Stimulated activated CD8-positive, alpha-beta memory T cell treated with anti-CD3 and anti-CD28 coated beads, Interleukin-12 subunit alpha, Interleukin-12 subunit beta, amount 100 ng/mL, for 1 hour (primary cell): ENCODE measurements at regions not wholly inside any gene's neighbourhood (a gene's known extent, or its start where the extent isn't known, plus 50 kb on each side); places are given as distances from the start of the nearest gene placed in this dataset.

Source experiments
- DNase-seq: peaks from one replicate; pipeline ENCODE4 v3.0.0-alpha.2; 2020; ENCODE audit warnings: low read depth

DNA sequence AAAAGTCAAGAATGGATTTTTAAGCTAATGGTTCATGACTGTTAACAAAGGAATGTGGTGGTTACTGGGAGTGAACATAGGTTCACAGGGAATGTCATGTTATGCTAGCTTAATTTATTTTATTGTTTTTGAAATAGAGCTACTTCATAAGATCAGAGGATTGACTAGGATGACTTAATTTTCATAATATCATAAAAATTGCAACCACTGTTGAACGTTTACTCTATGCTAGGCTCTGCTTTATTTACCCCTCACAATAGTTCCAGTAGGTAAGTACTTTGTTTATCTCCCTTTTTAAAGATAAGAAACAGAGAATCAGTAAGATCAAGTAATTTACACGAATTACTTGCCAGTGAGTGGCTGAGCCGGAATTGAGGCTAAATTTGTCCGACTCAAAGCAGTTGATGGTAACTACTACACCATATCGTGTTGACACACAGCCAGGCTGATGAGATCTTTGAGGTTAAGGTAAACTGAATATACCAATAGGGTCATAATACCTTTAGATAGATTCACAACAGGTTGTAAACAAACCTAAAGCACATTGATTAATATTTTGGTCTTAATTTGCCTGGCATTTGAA is 194.6 kb upstream of the CITED2 start:
- DNase-seq: no peak

DNA sequence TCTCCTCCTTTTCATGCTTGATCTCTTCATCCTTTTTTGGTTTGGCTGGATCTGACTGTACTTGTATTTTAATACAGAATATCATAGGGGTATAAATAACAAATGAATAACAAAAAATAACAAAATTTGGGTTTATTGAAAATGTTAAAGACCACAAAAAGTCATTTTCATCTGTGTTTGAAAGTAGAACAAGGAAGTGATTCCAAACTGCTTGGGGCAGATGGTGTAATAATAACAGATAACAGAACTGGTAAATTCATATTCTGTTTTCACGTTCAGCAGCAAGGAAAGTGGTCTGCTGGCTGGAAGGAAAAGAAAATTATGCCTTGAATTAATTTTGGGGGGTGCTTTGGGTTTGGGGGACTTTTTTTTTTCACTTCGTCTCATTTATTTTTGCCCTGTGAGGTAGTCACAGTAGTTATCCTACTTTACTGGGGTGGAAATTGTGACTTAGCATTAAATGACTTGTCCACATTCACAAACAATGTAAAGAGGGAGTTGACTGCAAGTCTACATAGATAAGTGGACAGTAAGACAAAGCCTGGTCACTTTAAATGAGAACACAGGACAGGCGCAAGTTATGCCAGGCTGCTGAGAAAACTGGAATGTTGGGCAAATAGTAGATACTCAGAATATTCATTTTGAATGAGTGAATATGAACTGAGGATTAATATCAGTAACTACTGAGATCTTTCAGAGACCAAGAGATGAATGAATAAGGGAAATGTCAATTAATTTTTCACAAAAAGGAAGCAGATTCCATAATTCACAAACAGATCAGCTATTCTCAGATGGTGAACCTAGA is 193.9 kb upstream of the CITED2 start:
- DNase-seq: no peak

DNA sequence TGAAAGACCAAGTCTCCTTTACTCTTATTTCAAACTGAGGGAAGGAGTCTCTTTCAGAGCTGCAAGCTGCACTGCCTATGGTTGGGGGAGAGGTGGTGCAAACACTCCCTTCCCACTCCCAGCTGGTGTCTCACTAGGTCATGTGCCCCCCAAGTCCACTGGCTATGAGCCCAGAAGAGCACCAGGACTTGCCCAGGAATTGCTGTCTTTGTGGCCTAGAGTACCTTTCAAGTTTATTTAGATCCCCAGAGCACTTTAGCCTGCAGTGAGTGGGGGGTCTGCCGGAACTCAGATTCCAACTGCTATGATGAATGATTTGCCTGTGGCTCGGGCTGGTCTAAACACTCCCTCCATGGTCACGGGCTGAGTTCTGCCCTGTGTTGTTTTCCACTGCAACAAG is 192.6 kb upstream of the CITED2 start:
- no peak for DNase-seq

DNA sequence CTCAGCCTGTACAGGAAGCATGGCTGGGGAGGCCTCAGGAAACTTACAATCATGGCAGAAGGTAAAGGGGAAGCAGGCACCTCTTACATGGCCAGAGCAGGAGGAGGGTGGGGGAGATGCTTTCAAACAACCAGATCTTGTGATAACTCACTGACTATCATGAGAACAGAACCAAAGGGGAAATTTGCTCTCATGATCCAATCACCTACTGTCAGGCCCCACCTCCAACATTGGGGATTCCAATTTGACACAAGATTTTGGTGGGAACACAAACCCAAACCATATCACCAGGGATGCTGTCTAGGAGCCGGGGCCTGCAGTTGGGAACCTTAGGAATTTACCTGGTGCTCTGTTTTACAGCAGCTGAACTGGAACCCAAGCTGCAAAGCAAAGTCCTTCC is 191.1 kb upstream of the CITED2 start:
- DNase-seq: no peak

DNA sequence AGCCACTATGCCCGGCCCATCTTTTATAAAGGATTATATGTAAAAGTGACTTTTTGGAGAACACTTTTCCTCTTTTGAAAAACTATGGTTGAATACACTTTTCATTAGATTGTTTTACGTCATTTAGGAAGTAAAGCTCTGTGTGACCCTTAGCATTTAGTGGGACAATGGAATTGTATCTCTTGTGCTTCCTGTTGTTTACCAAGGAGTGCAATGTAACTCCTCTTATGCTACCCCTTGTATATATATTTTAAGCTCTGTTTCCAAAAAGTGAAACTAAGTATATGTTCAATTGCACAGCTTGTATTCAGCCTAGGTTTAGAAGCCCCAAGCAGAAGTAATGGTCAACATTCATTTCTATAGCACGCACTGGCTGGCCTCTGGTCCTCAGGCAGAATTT is 183.1 kb upstream of the CITED2 start:
- DNase-seq: no peak

DNA sequence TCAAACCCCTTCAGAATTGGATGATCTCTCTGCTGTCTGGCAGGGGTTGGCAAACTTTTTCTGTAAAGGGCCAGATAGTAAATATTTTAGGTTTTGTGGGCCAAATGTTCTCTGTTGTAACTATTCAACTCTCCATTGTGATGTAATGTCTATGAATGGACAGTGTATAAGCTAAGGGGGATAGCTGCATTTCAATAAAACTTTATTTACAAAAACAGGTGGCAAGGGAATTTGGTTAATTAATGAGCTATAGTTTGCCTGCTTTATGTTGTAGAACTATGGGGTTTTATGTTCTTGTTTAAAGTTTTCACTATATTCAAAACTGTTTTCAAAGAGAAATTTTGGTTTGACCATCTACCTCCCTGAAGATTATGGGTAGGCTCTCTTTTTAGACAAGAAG is 182.1 kb upstream of the CITED2 start:
- no peak for DNase-seq

DNA sequence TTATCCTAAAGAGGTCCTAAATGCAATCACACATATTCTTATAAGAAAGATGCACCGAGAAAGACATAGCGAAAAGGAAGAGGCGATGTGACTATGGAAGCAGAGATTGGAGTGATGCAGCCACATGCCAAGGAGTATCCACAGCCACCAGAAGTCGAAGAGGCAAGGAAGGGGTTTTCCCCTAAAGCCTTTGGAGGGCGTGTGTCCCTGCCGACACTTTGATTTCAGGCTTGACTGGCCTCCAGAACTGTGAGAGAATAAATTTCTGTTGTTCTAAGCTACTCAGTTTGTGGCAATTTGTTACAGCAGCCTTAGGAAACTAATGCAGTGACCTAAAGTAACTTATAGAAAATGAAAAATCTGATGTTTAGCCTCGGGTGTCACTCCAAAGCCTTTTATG is 179.5 kb upstream of the CITED2 start:
- no peak for DNase-seq

DNA sequence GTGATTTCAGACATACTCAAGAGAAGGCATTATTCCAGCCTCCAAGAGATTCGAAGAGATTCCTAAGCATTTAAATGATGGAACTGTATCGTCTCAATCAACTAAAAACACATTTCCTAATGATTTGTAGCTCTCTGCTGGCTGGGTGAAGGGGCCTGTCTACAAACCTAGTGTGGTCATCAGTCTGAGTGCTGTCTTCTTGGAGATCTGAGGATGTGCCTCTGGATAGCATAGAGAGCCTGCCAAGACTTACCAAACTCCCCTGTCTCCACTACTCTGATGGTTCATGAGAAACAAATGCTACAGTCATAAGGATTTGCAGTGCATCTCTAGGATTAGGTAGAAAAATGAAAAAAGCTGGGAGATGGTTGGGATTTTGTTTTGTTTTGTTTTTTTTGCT is 176.9 kb upstream of the CITED2 start:
- no peak for DNase-seq

DNA sequence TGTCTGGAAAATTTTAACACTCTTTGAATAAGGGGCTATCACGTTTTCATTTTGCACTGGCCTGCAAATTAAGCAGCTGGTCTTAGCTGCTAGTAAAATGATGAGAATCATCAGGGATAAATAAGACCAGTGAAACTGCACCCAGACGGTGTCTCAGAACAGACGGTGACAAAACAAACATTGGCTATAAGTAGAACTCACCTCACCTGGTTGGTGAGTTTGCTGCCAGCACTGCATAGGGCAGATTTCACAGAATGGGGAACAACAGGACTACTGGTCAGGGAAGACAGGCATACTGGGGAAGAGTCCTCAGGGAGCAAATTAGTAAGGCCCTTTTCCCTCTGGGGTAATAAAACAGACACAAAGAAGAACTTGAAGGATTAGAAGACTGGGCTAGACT is 175.9 kb upstream of the CITED2 start:
- DNase-seq: no peak

DNA sequence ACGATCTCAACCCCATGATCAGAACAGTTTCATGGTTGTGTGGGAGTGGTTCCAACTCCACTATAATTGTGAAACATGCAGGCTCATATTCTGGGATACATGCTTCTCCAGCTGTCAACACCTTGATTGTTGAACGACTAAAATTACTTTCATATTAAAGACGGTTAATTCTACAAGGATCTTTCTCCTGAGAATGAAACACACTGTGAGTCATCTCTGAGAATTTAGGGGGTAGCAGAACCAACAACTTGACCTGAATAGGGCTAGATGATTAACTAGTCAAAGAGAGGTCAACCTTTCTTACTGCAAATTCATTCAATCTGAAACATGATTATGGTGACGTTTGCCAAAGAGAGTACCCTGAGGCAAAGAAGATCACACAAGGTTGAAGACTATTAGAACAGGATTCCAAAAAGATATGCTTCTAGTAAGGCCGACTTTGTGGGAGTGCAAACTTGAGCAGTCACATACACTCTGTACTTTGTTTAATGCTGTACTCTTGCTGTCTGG is 175.2 kb upstream of the CITED2 start:
- no peak for DNase-seq

DNA sequence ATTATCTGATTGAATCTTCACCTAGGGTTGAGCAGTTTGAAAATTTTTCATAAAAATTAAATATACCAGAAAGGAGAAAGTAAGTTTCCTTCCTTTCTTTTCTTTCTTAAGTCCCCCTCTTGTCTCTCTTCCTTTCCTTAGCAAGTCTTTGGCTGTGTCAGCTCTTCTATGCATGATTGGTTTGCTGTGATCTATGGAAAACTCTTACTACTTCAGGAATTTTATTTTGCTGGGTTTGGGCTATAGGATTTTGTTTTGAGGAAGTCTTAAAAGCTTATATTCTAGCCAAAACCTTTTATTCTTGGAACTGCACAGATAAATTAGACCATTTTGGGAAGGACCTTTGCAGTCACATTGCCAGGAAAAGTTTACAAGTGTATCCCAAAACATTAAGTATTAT is 173.4 kb upstream of the CITED2 start:
- no peak for DNase-seq

DNA sequence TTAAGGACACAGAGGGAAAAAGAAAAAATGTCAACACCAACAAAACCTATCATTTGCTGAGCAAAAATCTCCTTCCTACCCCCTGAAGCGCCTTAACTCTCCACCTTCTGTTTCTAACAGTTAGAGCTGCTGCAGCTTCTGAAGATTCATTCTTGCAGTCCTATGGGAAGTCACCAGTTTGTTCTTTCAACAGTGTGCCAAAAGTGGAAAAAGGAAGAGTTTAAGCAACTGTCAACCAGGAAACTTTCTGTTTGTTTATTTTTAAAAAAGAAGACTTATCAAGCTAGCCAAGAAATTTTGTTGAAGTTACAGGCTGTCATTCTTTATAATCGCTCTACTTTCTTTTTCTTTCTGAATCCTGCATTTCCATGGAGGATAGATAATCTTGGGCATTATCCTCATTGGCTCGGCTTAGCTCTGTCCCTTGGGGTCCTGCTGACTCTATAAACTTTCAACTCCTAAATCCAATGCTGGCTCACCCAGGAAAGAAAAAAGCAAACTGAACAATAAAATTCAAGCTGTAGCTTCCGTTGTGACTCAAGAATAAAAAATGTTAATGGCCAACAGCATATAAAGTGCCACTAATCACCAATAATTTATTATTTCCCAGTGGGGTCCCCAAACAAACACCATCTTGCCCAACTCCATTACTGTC is 172.8 kb upstream of the CITED2 start:
- no peak for DNase-seq

DNA sequence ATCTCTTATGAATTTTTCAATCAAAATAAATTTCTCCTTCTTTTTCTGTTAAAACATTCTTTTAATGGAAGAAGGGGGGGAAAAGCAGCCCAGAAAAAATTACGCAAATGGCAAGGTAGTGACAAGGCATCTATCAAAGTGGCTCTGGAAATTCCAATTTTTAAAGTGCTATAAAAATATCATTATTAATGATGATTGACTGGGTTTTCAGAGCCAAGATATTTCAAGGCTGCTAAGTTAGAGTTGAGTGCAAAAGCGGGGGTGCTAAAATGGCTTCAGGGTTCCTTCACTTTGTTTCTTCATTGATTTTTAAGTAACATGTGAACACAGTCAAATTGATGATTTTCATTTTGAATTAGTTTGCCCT is 171.6 kb upstream of the CITED2 start:
- DNase-seq: no peak

DNA sequence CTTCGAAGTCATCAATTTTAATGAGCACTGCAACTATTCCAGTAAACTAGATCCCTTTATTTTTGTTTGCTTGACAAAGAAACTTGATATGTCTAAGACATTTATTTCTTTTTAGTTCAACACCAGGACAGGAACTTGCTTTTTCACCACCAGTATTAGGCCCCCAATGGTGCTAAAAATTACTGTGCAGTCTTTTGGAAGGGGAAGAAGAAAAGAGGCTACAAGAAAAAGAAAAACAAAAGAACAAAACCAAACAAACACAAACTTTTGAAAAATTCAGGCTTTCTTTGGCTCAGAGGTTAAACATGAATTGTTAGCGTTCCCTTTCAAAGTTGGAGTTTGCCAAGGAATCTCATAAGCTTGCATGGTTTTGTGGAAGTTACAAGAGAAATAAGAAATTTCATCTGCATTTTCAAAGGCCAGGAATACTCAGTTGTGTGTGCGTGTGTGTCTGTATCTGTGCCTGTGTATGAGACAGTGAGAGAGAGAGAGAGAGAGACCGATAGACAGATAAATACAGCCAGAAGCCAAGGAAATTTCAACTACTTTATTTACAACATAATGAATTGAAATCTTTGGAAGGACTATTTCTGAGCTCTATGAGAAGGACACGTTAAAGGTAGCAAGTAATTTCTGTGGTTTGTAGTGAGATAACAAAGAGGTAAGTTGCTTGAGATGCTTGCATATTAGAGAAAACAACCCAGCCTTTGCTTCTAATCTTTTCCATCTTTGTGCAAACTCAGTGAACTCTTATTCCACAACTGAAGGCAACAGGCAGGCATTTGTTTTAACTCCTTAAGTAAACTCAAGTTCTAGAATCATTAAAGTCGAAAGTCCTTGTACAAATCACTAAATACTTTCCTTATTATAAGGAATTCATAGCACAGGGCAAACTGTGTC is 171.0 kb upstream of the CITED2 start:
- DNase-seq: no peak

DNA sequence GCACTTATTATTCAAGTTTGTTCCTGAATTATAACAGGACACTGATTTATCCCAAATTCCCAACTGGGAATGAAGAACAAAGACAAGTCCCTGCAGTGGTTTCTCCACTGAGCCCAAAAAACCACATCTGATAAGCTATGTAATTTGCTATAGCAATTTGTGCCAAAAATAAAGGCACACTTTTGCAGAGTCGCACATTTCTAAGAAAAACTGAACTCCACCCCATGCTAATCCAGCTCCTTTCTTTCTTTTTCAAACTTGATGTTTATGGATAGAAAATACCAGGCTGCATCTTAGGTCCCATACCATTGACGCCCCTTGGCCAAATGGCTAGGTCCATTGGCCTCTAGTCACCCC is 170.2 kb upstream of the CITED2 start:
- DNase-seq: no peak

DNA sequence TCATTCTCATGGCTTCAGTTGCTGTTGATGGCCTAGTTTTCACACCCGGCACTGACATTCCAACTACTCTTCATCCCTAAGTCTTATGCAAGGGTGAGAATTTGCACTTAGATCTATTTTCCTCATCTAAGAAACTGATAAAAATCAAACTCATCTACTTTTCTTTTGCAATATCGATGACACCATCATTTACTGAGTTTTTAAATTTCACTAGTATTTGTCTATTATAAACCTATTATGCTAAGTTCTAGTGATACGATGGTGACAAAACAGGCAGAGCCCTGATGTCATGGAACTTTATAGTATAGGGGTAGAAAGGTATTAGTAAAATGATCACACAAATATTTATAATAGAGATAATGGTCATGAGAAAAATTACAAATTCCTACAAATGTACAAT is 167.9 kb upstream of the CITED2 start:
- DNase-seq: no peak

DNA sequence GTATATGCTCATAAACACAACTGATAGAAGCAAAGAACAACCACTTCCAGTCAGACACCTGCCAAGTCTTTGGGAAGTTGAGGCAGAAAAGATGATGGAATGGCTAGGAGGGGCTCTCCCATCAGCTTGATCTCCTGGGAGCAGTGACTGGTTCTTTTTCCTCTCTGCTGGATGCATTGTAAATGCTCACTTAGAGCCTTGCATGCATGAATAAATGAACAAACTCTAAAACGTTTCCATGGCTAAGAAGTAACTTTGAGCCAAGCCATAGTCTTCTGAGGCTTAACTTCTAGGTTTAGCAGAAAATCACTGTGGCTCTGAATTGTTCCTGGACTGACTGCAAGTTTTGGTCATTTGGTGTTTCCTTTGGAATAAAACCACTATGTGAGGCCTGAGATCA is 166.4 kb upstream of the CITED2 start:
- no peak for DNase-seq

DNA sequence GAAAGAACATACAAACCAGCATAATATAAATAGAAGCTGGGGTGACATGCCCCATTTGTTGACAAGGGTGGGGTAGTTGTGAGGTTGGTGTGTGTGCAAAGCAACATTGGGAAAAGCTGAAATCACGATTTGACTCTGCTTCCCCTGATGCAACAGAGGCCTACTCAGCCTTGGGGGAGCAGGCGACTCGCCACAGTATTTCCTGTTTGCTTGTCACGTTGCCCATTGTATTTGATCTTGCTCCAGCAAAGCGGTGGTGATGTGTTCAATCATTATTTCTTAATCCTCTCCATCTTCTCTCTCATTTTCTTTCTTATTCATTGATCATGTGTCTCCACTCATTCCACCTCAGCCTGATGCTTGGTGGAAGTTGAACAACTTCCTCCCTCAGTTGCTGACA is 165.8 kb upstream of the CITED2 start:
- DNase-seq: peak; percentile 6

DNA sequence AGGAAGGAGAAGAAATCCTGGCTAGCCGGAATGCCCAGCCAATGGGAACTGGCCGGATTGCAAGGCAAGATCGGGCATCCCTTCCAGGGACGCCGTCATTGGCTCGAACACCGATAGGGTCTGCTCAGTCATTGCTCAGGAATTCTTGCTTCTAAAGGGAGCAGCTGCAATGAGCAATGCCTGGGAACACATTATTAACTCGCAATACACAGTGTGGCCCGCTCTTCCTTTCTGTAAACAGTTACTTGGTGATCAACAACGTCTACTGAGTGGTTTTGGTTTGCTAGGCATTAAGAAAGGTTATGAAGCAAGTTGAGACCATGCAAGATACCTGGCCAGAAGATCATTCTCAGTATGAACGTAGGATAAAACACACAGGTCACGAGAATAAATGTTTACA is 165.4 kb upstream of the CITED2 start:
- DNase-seq: no peak

DNA sequence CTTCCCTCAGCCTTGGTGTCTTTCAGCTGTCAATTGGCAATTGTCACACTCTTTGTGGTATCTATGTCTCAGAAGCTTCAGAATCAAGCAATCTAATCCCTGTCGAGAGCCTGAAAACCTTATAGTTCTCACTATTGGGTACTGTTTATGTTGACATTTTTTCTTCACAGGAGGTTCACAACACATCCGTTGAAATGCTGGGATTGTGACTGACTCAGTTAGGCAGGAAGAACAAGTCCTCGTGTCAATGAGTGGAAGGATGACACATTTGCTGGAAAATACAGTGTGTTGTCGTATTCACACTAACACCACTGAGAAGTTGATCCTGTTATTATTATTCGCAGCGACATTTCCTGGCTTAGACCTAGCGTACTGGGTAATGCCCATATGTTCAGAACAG is 163.9 kb upstream of the CITED2 start:
- no peak for DNase-seq

DNA sequence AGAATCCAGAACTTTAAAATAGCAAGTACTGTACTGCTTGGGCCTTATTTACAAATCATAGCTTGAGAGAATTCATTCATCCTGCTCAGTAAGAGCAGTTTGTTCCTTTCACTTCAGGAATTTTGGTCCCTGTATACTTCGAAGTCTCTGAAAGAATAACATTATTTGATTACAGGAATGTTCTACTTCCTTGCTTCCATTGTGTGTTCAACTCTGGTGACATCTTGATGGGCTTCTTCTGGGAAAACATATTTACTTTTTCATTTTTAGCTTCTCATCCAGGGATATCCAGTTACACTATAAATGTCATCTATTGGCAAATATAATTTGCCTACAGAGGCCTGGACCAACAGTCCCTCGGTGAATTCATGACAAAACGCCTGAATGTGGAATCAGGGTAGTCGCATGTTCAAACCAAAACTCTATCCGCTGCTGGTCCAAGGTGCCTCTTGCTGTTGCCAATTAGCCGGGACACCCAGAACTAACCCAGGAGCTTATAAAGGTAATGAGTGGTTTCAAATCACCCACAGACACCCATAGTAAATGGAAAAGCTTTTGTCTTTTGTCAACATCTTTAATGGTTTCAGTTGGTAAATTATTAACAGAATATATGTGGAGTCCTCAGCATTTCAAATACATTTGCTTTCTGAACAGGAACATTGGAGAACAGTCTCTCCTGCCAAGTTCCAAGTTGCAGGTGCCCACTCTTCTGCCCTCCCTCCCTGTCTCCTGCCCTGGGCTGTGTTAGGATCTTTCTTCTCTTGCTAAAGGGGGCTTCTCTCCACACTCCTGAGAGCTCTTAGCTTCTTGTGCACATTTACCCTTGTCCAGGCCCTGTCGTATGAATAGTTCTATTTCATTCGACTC is 162.5 kb upstream of the CITED2 start:
- DNase-seq: no peak
